Fibroblast of gingiva (primary cell): ENCODE measurements at regions not wholly inside any gene's neighbourhood (a gene's known extent, or its start where the extent isn't known, plus 50 kb on each side); places are given as distances from the start of the nearest gene placed in this dataset.
"Not testable (repeated sequence)": the region's sequence is repeated elsewhere in the genome, so short reads cannot be mapped to it uniquely, and the experiment has no call there.

Experiments used
- DNase-seq: peaks from one replicate; pipeline ENCODE4 v3.0.0-alpha.2; 2011; ENCODE audit warnings: low read depth

- no peak for DNase-seq
These were observed 279.6 kb upstream of the CADM2 start for GRCh38 chr3:84679211-84679610.

- no peak for DNase-seq
These were observed 278.1 kb upstream of the CADM2 start for GRCh38 chr3:84680700-84681099.

- no peak for DNase-seq
These were observed 275.3 kb upstream of the CADM2 start for GRCh38 chr3:84683493-84683892.

- no peak for DNase-seq
These were observed 273.3 kb upstream of the CADM2 start for GRCh38 chr3:84685467-84685866.

DNA sequence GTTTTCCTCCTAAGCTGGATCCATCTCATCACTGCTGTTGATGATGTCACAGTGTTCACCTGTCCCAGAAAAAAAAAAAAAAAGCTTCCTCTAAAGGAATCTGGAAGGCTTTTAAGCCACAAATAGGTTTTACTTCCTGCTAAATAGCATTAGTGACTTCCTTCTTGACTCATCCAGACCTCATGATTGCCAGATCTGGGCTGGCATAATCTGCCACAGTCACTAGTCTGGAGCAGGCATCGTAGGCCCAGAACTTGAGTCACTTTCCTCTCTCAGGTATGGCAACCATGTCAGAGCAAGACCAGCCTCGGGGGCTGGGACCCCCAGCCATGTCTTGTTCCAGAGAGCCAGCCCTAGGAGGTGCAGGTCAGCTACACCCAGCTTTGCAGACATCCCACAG is 266.5 kb upstream of the CADM2 start:
- no peak for DNase-seq

DNA sequence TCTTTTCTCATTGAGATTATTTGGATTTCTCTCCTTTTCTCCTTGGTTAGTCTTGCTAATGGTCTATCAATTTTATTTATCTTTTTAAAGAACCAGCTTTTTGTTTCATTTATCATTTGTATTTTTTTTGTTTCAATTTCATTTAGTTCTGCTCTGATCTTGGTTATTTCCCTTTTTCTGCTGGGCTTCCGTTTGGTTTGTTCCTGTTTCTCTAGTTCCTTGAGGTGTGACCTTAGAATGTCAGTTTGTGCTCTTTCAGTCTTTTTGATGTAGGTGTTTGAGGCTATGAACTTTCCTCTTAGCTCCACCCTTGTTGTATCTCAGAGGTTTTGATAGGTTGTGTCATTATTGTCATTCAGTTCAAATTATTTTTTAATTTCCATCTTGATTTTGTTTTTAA is 248.5 kb upstream of the CADM2 start:
- DNase-seq = not testable (repeated sequence)

DNA sequence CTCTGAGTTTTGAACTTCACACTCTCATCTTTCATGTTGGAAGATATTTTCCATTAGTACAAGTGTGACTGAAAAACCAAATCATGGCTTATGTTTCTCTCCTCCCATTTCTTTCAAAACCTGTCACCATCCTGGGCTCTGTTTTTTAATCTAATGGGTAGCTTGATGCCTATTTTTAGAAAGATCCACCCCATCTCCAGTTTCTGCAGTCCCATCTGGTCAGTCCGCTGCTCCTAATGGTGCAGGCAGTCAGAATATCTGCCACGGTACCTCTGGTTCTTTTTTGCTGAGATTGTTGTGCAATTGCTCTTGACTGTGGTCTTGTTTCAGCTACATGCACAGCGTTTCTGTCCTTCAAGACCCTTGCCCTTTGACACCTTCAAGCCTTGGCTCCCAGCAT is 240.9 kb upstream of the CADM2 start:
- DNase-seq = no peak

DNA sequence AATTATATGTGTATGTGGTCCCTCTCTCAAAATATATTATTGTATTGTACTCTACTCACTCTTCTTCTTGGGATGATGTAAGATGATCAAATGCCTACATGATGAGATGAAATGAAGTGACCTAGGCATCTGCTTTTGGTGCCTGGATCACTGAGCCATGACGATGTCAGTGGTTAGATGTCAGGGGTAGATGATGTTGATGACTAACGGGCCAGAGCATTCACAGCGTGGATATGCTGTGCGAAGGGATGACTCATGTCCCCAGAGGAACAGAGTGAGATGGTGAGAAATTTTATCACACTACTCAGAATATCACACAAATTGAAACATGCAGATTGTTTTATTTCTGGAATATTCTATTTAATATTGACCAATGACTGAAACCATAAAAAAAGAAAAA is 233.9 kb upstream of the CADM2 start:
- peak; percentile 7 for DNase-seq

DNA sequence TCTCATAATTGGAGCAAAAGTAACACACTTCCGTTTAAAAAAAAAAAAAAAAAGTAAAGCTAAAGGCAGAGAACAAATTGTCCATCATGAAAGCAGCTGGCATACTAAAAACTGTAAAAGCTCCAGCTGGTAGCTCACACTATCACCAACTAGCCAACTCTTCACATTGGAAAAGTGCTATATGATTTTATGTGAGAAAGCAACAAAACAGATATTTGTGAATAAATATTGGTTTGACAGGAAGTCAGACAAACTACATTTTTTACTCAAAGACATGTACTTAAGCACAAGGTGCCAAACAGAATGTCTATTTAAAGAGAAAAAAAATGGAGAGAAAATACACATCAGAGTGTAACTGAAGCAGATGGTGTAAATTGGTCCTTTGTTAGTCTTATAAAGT is 231.2 kb upstream of the CADM2 start:
- no peak for DNase-seq

DNA sequence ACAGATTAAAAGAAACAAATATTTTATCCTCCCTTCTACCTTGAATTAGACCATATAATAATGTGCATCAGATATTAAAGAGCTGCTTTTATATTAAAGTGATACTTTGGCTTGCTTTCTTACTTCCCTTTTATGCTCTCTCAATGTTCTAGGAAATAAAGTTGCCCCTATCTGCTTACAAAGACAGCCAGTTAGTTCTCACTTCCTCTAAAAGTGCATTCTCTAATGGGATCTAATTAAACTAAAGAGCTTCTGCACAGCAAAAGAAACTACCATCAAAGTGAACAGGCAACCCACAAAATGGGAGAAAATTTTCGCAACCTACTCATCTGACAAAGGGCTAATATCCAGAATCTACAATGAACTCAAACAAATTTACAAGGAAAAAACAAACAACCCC is 224.1 kb upstream of the CADM2 start:
- DNase-seq = not testable (repeated sequence)

- no peak for DNase-seq
These were observed 220.7 kb upstream of the CADM2 start for GRCh38 chr3:84738086-84738485.

- DNase-seq = no peak
These were observed 215.8 kb upstream of the CADM2 start for GRCh38 chr3:84742915-84743425.

GRCh38 chr3:84744130-84744529 is 214.7 kb upstream of the CADM2 start:
- DNase-seq = no peak

DNA sequence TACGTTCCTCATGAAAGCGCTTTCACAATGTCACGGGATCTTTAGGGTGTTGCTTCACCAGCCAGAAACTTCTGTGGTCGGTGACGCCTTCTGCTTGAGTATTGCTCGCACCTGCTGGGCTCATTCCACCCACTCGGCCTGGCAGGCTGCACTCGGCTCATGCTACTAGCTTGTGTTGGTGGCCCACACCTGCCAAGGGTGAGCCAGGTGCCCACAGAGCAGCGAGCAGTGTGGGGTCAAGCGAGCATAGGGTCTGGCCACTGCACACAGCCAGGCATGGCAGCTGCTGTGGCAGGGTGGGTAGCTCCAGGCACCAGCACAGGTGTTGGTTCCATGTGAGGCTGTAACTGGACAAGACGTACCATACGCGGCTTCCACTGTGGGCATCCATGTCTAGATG is 202.9 kb upstream of the CADM2 start:
- DNase-seq = no peak

GRCh38 chr3:84759361-84759760 is 199.4 kb upstream of the CADM2 start:
- DNase-seq = no peak

GRCh38 chr3:84772841-84773240 is 185.9 kb upstream of the CADM2 start:
- no peak for DNase-seq

GRCh38 chr3:84783281-84783680 is 175.5 kb upstream of the CADM2 start:
- no peak for DNase-seq

GRCh38 chr3:84789961-84790360 is 168.8 kb upstream of the CADM2 start:
- DNase-seq = no peak

GRCh38 chr3:84806958-84807357 is 151.8 kb upstream of the CADM2 start:
- no peak for DNase-seq

DNA sequence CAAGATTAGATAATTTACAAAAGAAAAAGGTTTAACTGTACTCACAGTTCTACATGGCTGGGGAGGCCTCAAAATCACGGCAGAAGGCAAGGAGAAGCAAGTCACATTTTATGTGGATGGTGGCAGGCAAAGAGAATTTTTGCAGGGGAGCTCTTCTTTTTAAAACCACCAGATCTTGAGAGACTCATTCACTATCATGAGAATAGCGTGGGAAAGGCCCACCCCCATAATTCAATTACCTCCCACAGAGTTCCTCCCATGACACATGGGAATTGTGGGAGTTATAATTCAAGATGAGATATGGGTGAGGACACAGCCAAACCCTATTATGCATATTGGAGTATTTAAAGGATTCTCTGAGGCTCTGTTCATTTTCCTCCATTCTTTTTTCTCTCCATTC is 138.7 kb upstream of the CADM2 start:
- DNase-seq = no peak

- no peak for DNase-seq
These were observed 137.9 kb upstream of the CADM2 start for GRCh38 chr3:84820906-84821305.

GRCh38 chr3:84825817-84826216 is 133.0 kb upstream of the CADM2 start:
- no peak for DNase-seq

DNA sequence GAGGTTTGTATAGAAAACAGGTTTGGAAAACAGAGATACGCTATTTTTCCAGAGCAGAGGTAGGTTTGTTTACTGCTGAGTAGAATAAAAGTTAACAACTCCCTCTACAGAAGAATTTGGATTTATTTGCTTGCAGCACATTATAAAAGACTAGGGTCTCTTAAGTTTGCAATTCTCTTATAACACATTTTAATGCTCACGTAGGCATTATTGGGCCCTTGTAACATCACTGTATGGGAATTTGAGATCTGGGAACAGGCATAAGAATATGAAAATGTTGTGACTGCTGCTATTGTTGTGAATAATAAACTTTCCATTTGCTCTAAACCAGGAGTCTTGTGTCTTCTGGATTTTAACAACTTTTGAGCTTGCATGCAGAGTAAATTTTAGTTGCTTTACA is 128.3 kb upstream of the CADM2 start:
- DNase-seq = no peak

GRCh38 chr3:84835366-84835765 is 123.4 kb upstream of the CADM2 start:
- no peak for DNase-seq

DNA sequence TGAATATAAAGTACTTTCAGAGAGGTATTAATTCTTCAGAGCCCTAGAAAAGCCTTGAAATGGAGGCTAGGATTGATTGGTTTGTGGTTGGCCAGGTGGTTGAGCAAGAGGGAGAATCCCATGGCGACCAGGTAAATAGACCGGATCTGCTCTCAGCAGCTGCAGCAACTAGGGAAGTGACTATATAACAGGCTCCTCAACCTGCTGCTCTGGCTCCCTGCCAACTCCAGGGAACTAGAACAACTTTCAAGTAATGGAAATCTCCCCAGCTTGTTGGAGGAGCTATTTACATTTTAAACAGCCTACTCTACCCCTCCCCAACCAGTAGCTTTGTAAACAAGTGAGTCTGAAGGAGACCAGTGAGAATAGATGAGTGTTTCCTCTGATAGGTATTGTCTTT is 121.8 kb upstream of the CADM2 start:
- DNase-seq = no peak
